ENCODE measurements at regions not wholly inside any gene's neighbourhood (a gene's known extent, or its start where the extent isn't known, plus 50 kb on each side); places are given as distances from the start of the nearest gene placed in this dataset.

DNA sequence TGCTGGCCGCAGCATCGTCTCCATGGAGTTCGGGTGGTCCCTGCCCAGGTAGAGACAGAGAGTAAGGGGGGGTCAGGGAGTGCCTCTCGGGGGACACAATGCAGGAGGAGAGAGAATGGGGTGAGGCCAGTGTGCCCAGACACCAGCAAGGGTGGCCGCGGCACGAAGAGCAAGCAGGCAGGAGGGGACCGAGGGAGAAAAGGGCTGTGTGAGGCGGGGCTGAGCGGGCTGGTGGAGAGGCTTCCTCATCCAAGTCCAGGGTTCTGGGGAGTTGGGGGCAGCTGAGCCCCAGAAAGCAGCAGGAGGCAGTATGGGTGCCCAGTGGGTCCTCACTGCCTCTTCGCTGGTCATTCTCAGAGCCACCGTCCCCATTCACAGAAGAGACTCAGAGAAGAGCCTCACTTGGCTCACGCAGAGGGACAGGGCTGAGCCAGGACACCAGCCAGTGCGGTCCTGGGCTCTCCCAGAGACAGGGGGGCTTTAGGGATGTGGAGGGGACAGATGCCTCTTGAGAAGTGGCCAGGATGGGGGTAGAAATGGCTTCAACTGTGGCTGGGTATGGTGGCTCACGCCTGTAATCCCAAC is 78.9 kb downstream of the MICALL2 start:
- no peak for TF ChIP-seq POLR2A (IDR thresholded peaks at IDR 0.05)
- TF ChIP-seq, protein P1, sequence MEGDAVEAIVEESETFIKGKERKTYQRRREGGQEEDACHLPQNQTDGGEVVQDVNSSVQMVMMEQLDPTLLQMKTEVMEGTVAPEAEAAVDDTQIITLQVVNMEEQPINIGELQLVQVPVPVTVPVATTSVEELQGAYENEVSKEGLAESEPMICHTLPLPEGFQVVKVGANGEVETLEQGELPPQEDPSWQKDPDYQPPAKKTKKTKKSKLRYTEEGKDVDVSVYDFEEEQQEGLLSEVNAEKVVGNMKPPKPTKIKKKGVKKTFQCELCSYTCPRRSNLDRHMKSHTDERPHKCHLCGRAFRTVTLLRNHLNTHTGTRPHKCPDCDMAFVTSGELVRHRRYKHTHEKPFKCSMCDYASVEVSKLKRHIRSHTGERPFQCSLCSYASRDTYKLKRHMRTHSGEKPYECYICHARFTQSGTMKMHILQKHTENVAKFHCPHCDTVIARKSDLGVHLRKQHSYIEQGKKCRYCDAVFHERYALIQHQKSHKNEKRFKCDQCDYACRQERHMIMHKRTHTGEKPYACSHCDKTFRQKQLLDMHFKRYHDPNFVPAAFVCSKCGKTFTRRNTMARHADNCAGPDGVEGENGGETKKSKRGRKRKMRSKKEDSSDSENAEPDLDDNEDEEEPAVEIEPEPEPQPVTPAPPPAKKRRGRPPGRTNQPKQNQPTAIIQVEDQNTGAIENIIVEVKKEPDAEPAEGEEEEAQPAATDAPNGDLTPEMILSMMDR (IDR thresholded peaks at IDR 0.05 in 4 of 5, conservative IDR thresholded peaks at IDR 0.05 in 1 of 5) = no peak

Data from gastrocnemius medialis (tissue), 4 donors.